CD14-positive monocyte (primary cell): ENCODE measurements at regions not wholly inside any gene's neighbourhood (a gene's known extent, or its start where the extent isn't known, plus 50 kb on each side); places are given as distances from the start of the nearest gene placed in this dataset.

Experiments
- DNase-seq, 3 donors: peaks; one replicate each; pipeline ENCODE4 v3.0.0-alpha.2; 2011 to 2022
- H2AFZ ChIP-seq: 2 replicates; pipeline ENCODE4 v1.6.0; 2012; ENCODE audit warnings: mild to moderate bottlenecking, low read depth, low read length, inconsistent platforms; ENCODE audit not compliant: insufficient read depth, poor library complexity, severe bottlenecking
- H3K27ac ChIP-seq, 2 donors: 1 replicate in 1 of 2; 2 replicates in 1 of 2; pipeline ENCODE4 v1.5.1; 2012 to 2013; ENCODE audit warnings: low read length in 2 of 2, control low read depth in 1 of 2, inconsistent platforms in 1 of 2, low read depth in 1 of 2, mild to moderate bottlenecking in 1 of 2
- H3K27me3 ChIP-seq, 2 donors: one replicate each; pipeline versions ENCODE4 v1.6.0 to v1.6.1; 2011 to 2013; ENCODE audit warnings: low read length in 2 of 2; ENCODE audit not compliant: control insufficient read depth in 2 of 2, insufficient read depth in 2 of 2
- H3K36me3 ChIP-seq, 2 donors: replicated peaks in 1 of 2; 1 replicate in 1 of 2; 2 replicates in 1 of 2; pipeline versions ENCODE4 v1.5.1 to v1.6.1; 2012 to 2013; ENCODE audit warnings: low read length in 2 of 2, control low read depth in 1 of 2, inconsistent platforms in 1 of 2, mild to moderate bottlenecking in 1 of 2; ENCODE audit not compliant: insufficient read depth in 2 of 2, control insufficient read depth in 1 of 2
- H3K4me1 ChIP-seq, 2 donors: 1 replicate in 1 of 2; 2 replicates in 1 of 2; pipeline versions ENCODE4 v1.5.1 to v1.6.1; 2012 to 2013; ENCODE audit warnings: low read length in 2 of 2, control low read depth in 1 of 2, inconsistent platforms in 1 of 2, mild to moderate bottlenecking in 1 of 2, moderate library complexity in 1 of 2; ENCODE audit not compliant: insufficient read depth in 2 of 2, control insufficient read depth in 1 of 2
- H3K4me2 ChIP-seq: replicated peaks from 2 replicates; pipeline ENCODE3; 2012; ENCODE audit warnings: low read length, moderate library complexity, mild to moderate bottlenecking; ENCODE audit not compliant: poor library complexity, severe bottlenecking; ENCODE audit errors: extremely low read depth
- H3K4me3 ChIP-seq, 3 experiments: fragments of 200-600 bp in 1 of 3; sonication (generic) in 1 of 3; replicated peaks in 1 of 3; 1 replicate in 2 of 3; 2 replicates in 1 of 3; pipeline ENCODE4 v1.5.1; 2011 to 2013; ENCODE audit warnings: low read length in 3 of 3, mild to moderate bottlenecking in 3 of 3, control low read depth in 2 of 3, low read depth in 2 of 3, inconsistent platforms in 1 of 3, moderate library complexity in 1 of 3
- H3K79me2 ChIP-seq: 2 replicates; pipeline ENCODE4 v1.6.0; 2012; ENCODE audit warnings: mild to moderate bottlenecking, control low read depth, inconsistent platforms, low read length, moderate library complexity; ENCODE audit not compliant: insufficient read depth
- H3K9ac ChIP-seq: 2 replicates; pipeline ENCODE4 v1.6.0; 2017; ENCODE audit warnings: low read length, mild to moderate bottlenecking; ENCODE audit not compliant: insufficient read depth, poor library complexity, severe bottlenecking
- H3K9me3 ChIP-seq, 2 donors: replicated peaks in 1 of 2; 1 replicate in 1 of 2; 2 replicates in 1 of 2; pipeline versions ENCODE4 v1.5.1 to v1.6.1; 2012 to 2013; ENCODE audit warnings: low read length in 2 of 2, control low read depth in 1 of 2; ENCODE audit not compliant: control insufficient read depth in 1 of 2, insufficient read depth in 1 of 2
- H4K20me1 ChIP-seq: 2 replicates; pipeline ENCODE4 v1.6.0; 2012; ENCODE audit warnings: mild to moderate bottlenecking, low read length, control low read depth, moderate library complexity; ENCODE audit not compliant: insufficient read depth
- H3K27ac Mint-ChIP-seq, 7 donors: one replicate each; pipeline ENCODE4 v1.8.0; 2020; ENCODE audit warnings: mild to moderate bottlenecking in 7 of 7, mixed read lengths in 7 of 7, moderate library complexity in 6 of 7, inconsistent platforms in 2 of 7
- H3K27me3 Mint-ChIP-seq, 3 donors: one replicate each; pipeline ENCODE4 v1.8.0; 2021 to 2022; ENCODE audit warnings: low read depth in 3 of 3, mild to moderate bottlenecking in 3 of 3, mixed read lengths in 3 of 3, moderate library complexity in 3 of 3, inconsistent platforms in 1 of 3
- H3K36me3 Mint-ChIP-seq, 2 donors: one replicate each; pipeline ENCODE4 v1.8.0; 2020; ENCODE audit warnings: mixed read lengths in 2 of 2, inconsistent platforms in 1 of 2, mild to moderate bottlenecking in 1 of 2
- H3K4me1 Mint-ChIP-seq: one replicate; pipeline ENCODE4 v1.8.0; 2020; ENCODE audit warnings: mild to moderate bottlenecking, mixed read lengths
- H3K4me3 Mint-ChIP-seq, 2 donors: one replicate each; pipeline ENCODE4 v1.8.0; 2020; ENCODE audit warnings: mild to moderate bottlenecking in 2 of 2, mixed read lengths in 2 of 2, moderate library complexity in 1 of 2
- H3K9me3 Mint-ChIP-seq, 7 donors: one replicate each; pipeline ENCODE4 v1.8.0; 2020 to 2022; ENCODE audit warnings: mixed read lengths in 7 of 7, mild to moderate bottlenecking in 6 of 7, moderate library complexity in 6 of 7, inconsistent platforms in 2 of 7
- WGBS: methylation state at CpG from one replicate; pipeline ENCODE4 v1.1.5; 2013; ENCODE audit warnings: missing lambda C conversion rate; ENCODE audit not compliant: insufficient coverage; 5-methylcytosine and 5-hydroxymethylcytosine counted together
- intact Hi-C, 2 donors: fragments of 100-400 bp; cut with micrococcal nuclease; formaldehyde crosslinking; loops; one replicate each; pipeline versions ENCODE4 v1.15.0 to v1.15.1; 2023
- TF ChIP-seq, protein P1 (sequence below): fragments of 200-600 bp; IDR thresholded peaks from one replicate; pipeline ENCODE4 v1.8.0; 2022; ENCODE audit warnings: antibody characterized with exemption, mild to moderate bottlenecking

DNA sequence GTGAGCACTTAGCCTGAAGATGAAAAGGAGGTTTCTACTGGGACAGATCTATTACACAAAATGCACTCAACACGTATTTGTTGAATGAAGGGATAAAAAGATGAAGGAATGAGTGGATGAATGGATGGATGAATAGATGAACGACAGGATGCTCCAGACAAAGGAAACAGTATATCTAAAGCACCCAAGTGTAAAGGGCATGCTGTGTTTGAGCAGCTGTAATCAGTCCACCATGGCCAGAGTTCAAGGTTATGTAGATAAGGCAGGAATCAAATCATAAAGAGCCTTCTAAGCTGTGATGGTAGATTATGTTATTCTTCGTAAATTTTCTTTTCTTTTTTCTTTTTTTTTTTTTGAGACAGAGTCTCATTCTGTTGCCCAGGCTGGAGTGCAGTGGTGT, 194.4 kb upstream of the FOXN2 start:
- Histone ChIP-seq H3K4me1 (peaks cover 28 to 41% of the 10 kb centered on the region in 2 donors), H3K4me3 (no peak overlapping the region), H3K9ac (no peak overlapping the region), H2AFZ (no peak overlapping the region), H3K36me3 (no peaks in the 10 kb centered on the region), H3K4me2 (no peak overlapping the region), H3K79me2 (no peaks in the 10 kb centered on the region), H3K27me3 (no peaks in the 10 kb centered on the region), H4K20me1 (no peaks in the 10 kb centered on the region), H3K9me3 (no peaks in the 10 kb centered on the region), H3K27ac (peak overlapping the region; percentile 66 to 78)
- peaks cover 31% of the 10 kb centered on the region for H3K4me1 Mint-ChIP-seq
- intact Hi-C loops, result no loop called here
- DNase-seq, result no peak
- H3K36me3 Mint-ChIP-seq, result no peaks in the 10 kb centered on the region
- no CpG with 5 or more reads among the region's 3 CpGs for WGBS
- TF ChIP-seq, protein P1, sequence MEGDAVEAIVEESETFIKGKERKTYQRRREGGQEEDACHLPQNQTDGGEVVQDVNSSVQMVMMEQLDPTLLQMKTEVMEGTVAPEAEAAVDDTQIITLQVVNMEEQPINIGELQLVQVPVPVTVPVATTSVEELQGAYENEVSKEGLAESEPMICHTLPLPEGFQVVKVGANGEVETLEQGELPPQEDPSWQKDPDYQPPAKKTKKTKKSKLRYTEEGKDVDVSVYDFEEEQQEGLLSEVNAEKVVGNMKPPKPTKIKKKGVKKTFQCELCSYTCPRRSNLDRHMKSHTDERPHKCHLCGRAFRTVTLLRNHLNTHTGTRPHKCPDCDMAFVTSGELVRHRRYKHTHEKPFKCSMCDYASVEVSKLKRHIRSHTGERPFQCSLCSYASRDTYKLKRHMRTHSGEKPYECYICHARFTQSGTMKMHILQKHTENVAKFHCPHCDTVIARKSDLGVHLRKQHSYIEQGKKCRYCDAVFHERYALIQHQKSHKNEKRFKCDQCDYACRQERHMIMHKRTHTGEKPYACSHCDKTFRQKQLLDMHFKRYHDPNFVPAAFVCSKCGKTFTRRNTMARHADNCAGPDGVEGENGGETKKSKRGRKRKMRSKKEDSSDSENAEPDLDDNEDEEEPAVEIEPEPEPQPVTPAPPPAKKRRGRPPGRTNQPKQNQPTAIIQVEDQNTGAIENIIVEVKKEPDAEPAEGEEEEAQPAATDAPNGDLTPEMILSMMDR, result no peak
- H3K27ac Mint-ChIP-seq, result peak overlapping the region; percentile 84 to 95 (median 94)
- H3K4me3 Mint-ChIP-seq, result no peak overlapping the region
- H3K27me3 Mint-ChIP-seq, result no peaks in the 10 kb centered on the region
- H3K9me3 Mint-ChIP-seq, result peaks cover 0 to 2% (median 0%) of the 10 kb centered on the region in 7 donors

DNA sequence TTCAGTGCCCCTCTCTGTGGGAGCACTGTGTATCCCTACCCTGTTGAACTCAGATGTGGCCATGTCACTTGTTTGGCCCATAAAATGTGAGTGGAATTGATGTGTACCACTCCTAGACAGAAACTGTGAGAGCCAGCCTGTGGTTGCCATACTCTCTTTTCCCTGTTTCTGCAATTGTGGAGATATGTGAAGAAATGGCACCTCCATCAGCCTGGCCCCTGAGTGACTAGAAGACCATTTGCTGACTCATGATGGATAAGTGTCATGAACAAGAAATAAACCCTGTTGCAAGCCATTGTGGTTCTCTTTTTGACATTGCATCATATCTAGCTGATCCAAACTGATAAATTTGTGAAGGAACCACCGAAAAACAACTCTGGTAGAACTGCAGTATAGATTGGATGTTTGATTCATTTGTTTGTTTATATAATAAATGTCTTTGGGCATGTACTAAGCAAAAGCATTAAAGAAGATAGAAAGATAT, 193.7 kb upstream of the FOXN2 start:
- H3K27ac ChIP-seq, result peak overlapping the region; percentile 66 to 78

More for the DNA sequence above, 193.7 kb upstream of the FOXN2 start:
- Mint-ChIP-seq H3K36me3 (no peaks in the 10 kb centered on the region), H3K27ac (peak overlapping the region; percentile 84 to 95 (median 94)), H3K4me1 (peaks cover 31% of the 10 kb centered on the region), H3K4me3 (peak overlapping the region in 1 of 2 donors; percentile 49), H3K27me3 (no peaks in the 10 kb centered on the region), H3K9me3 (peaks cover 0 to 2% (median 0%) of the 10 kb centered on the region in 7 donors)
- no peaks in the 10 kb centered on the region for H3K9me3 ChIP-seq
- peaks cover 30 to 44% of the 10 kb centered on the region in 2 donors for H3K4me1 ChIP-seq
- TF ChIP-seq, protein P1, result no peak
- WGBS, result no CpG with 5 or more reads among the region's 1 CpG
- no peak overlapping the region for H2AFZ ChIP-seq
- H3K27me3 ChIP-seq, result no peaks in the 10 kb centered on the region
- no peak overlapping the region for H3K9ac ChIP-seq
- intact Hi-C loops, result no loop called here
- H4K20me1 ChIP-seq, result no peaks in the 10 kb centered on the region
- no peaks in the 10 kb centered on the region for H3K79me2 ChIP-seq
- no peaks in the 10 kb centered on the region for H3K36me3 ChIP-seq
- peak; percentile 89 to 98 (median 97) for DNase-seq
- no peak overlapping the region for H3K4me3 ChIP-seq
- peak overlapping the region; percentile 24 for H3K4me2 ChIP-seq
